Lower leg skin (tissue), 3 donors: ENCODE measurements at regions not wholly inside any gene's neighbourhood (a gene's known extent, or its start where the extent isn't known, plus 50 kb on each side); places are given as distances from the start of the nearest gene placed in this dataset.

Experiments used
- POLR2A ChIP-seq, 2 donors: fragments of 450-650 bp; IDR thresholded peaks; one replicate each; pipeline ENCODE4 v1.6.1; 2016 to 2017; ENCODE audit warnings: antibody characterized with exemption in 2 of 2, mild to moderate bottlenecking in 1 of 2, moderate library complexity in 1 of 2
- TF ChIP-seq, protein P1 (sequence below), 3 donors: fragments of 450-650 bp; IDR thresholded peaks; one replicate each; pipeline ENCODE4 v1.5.1; 2016; ENCODE audit warnings: antibody characterized with exemption in 3 of 3, mild to moderate bottlenecking in 3 of 3, moderate library complexity in 2 of 3

DNA sequence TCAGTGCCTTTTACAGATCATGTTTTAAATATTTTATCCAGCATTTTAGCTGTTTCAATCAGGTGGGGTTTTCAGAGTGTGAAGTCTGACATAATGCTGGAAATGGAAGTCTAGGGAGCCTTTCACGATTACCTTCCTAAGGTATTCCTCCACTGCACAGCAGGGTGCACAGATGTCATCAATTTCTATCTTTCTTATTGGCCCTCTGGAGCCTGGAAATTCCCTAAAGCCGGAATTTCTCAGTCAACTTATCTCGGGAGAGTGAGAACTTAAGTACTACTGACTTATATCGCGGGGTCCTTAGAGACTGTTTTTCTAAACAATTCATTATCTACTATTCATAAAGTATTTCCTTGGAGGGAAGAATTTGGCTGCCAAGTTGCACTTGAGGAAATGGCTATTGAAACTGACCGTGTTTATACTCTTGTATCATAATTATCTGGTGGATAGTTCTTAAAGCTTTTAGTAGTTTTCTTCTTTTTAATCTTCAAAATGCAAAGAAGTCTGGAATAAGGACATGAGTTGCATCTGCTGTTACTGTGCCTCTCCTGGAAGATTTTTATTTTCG, 311.8 kb upstream of the B3GALT2 start:
- TF ChIP-seq, protein P1, sequence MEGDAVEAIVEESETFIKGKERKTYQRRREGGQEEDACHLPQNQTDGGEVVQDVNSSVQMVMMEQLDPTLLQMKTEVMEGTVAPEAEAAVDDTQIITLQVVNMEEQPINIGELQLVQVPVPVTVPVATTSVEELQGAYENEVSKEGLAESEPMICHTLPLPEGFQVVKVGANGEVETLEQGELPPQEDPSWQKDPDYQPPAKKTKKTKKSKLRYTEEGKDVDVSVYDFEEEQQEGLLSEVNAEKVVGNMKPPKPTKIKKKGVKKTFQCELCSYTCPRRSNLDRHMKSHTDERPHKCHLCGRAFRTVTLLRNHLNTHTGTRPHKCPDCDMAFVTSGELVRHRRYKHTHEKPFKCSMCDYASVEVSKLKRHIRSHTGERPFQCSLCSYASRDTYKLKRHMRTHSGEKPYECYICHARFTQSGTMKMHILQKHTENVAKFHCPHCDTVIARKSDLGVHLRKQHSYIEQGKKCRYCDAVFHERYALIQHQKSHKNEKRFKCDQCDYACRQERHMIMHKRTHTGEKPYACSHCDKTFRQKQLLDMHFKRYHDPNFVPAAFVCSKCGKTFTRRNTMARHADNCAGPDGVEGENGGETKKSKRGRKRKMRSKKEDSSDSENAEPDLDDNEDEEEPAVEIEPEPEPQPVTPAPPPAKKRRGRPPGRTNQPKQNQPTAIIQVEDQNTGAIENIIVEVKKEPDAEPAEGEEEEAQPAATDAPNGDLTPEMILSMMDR (IDR thresholded peaks at IDR 0.05): no peak
- TF ChIP-seq POLR2A (IDR thresholded peaks at IDR 0.05): no peak
